ENCODE measurements at regions not wholly inside any gene's neighbourhood (a gene's known extent, or its start where the extent isn't known, plus 50 kb on each side); places are given as distances from the start of the nearest gene placed in this dataset.
"Not testable (repeated sequence)": the region's sequence is repeated elsewhere in the genome, so short reads cannot be mapped to it uniquely, and the experiment has no call there.

- DNase-seq, result no peak
Measured at GRCh38 chr6:48706310-48706709, 595.3 kb upstream of the PTCHD4 start.

- DNase-seq, result no peak
Measured at GRCh38 chr6:48701572-48701971, 590.6 kb upstream of the PTCHD4 start.

- DNase-seq, result no peak
Measured at GRCh38 chr6:48695872-48696271, 584.9 kb upstream of the PTCHD4 start.

DNA sequence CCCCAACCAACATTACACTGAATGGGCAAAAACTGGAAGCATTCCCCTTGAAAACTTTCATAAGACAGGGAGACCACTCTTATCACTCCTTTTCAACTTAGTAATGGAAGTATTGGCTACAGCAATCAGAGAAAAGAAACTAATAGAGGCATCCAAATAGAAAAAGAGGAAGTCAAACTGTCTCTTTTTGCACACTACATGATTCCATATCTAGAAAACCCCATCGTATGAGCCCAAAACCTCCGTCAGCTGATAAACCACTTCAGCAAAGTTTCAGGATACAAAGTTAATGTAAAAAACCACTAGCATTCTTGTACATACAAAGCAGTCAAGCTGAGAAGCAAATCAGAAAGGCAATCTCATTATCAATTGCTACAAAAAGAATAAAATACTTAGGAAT, 580.4 kb upstream of the PTCHD4 start:
- no peak for DNase-seq

DNA sequence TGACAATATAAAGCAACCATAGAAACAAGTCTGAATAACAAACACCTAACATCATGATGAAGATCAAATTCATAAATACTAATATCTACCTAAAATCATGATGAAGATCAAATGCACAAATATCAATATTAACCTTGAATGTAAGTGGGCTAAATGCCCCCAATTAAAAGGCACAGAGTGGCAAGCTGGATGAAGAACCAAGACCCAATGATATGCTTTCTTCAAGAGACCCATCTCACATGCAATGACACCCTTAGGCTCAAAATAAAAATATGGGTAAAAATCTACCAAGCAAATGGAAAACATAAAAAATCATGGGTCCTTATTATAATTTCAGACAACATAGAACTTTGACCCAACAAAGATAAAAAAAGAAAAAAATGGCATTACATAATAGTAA, 578.5 kb upstream of the PTCHD4 start:
- no peak for DNase-seq

GRCh38 chr6:48678390-48678789, 567.4 kb upstream of the PTCHD4 start:
- no peak for DNase-seq

DNA sequence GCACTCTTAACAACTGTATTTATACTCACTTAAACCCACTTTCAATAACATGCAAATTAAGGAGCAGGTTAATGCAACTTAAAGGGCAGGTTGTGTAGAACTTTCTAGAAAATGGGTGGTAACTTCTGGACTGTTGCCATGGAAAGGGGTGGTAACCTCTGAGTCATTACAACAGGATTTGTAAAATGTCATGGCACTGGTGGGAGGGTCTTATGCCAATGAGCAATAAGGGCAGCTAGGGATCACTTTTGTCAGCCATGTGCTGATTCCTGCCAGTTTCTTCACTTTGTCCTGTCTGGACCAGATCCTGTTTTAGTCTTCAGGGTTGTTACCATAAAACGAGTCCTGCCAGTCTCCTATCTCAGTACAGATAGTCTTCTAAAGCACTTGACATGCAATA, 560.5 kb upstream of the PTCHD4 start:
- DNase-seq, result no peak

DNA sequence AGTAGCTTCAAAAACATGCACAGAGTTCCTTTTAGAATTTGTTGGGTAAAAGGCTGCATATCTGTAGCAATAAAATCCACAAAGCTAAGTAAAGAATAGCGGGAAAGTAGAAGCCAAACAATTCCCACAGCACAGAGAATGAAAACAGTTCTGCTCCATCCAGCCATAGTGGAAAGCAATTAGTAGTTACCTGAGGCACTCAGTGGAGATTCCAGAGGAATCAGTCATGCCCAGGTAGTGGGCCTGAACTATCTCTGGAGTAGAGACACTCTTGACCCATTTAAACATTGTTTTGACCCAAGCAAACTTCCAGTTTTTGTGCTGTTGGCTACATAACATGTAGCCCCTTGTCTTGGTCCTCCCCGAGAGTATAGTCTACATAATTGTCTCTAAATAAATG, 559.5 kb upstream of the PTCHD4 start:
- no peak for DNase-seq

GRCh38 chr6:48667797-48668196, 556.8 kb upstream of the PTCHD4 start:
- no peak for DNase-seq

DNA sequence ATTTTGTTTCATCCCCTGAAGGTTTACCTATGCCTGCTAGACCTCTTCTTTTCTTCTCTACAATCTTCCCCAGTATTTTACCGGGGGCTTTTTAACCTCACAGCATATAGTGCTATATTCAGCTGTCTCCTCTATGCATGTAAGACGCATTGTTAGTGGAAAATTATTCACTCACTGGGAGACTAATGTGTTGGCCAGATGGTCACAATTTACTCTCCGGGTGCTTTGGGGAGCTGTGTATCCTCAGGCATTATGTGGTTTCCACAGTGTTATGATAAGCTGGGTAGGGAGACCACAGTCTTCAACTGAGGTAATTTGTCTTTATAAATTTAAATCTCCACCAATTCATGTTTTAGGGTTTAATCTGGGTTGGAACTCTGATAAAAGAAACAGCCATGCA, 553.8 kb upstream of the PTCHD4 start:
- no peak for DNase-seq

DNA sequence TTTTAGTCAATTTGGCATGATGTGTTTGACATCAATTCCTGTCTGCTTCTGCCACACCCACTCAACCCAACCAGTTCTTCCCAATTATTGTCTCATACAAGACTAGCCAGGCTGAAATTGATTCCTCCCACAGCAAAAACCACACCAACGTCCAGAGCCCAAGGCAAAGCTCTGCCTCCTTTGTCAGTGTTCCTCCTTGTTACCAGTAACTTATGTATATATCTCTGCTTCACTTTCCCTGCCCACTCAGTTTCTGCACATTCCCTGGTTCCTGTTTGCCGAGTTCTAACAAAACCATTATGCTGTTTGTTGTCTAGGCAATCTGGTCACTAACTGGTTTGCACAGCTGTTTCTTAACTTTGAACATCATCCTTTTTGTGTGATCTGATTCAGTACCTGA, 547.9 kb upstream of the PTCHD4 start:
- no peak for DNase-seq

- DNase-seq, result no peak
Measured at GRCh38 chr6:48641544-48641943, 530.5 kb upstream of the PTCHD4 start.

DNA sequence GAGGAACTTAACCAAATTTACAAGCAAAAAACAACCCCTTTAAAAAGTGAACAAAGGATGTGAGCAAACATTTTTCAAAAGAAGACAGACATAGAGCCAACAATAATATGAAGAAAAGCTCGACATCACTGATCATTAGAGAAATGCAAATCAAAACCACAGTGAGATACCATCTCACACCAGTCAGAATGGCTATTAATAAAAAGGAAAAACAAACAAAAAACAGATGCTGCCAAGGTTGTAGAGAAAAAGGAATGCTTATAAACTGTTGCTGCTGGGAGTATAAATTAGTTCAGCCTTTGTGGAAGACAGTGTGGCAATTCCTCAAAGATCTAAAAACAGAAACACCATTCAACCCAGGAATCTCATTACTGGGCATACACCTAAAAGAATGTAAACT, 527.8 kb upstream of the PTCHD4 start:
- not testable (repeated sequence) for DNase-seq

- no peak for DNase-seq
Measured at GRCh38 chr6:48630511-48630910, 519.5 kb upstream of the PTCHD4 start.

DNA sequence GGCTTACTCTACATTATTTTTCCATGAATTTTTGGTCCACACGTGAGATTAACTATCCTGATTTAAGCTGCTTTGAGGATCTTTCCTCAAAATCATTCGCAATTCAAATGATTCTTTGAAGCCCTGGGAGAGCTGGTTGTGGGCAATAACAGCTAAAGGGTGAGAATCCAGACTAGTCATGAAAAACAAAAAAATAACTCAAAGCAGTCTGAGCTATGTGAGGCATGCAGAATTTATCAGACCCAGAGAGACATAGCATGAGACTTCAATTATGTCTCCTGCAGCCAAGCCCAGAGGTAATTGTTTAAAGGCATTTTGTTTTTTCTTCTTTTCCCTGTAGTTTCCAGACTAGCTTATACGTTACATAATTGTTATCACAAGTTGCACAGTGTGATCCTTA, 517.3 kb upstream of the PTCHD4 start:
- DNase-seq, result no peak

GRCh38 chr6:48626421-48626820, 515.4 kb upstream of the PTCHD4 start:
- DNase-seq, result no peak

- no peak for DNase-seq
Measured at GRCh38 chr6:48624631-48625030, 513.6 kb upstream of the PTCHD4 start.

- DNase-seq, result no peak
Measured at GRCh38 chr6:48619771-48620170, 508.8 kb upstream of the PTCHD4 start.

- no peak for DNase-seq
Measured at GRCh38 chr6:48615041-48615440, 504.0 kb upstream of the PTCHD4 start.

DNA sequence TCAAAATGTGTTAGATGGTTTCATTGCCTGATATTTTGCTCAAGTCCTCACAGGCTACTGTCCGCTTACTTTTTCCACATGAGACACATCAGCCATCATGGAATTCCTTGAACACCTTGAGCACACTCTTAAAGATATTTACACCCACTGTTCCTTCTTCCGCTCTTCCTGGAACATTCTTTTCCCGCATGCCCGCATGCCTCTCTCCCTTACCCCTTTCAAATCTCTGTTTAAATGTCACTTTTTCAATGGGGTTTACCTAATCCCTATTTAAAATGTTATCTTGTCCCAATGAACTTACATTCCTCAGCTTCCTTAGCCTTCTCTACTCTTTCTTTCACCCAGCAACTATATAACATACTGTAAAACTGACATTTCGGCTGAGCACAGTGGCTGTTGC, 503.3 kb upstream of the PTCHD4 start:
- no peak for DNase-seq

- DNase-seq, result no peak
Measured at GRCh38 chr6:48613231-48613949, 502.4 kb upstream of the PTCHD4 start.

- DNase-seq, result no peak
Measured at GRCh38 chr6:48611332-48611731, 500.3 kb upstream of the PTCHD4 start.

DNA sequence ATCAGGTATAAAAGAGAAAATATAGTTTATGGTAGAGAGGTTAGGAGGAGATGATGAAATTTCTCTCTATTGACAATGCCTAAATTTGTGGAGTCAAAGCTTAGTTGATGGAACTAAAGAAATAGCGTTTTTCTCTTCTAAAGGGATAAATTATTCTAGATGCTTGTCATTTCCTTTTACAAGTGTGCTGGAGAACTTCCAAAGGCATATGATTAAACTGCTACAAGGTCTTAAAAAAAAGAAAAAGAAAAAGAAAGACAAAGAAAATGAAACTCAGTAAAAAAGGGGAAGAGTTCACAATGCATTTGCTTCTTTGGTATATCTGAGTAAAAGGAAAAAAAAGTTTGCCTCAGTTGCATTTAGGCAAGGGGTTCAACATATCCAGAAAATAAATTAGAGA, 499.8 kb upstream of the PTCHD4 start:
- no peak for DNase-seq

- DNase-seq, result no peak
Measured at GRCh38 chr6:48606618-48607017, 495.6 kb upstream of the PTCHD4 start.

- DNase-seq, result no peak
Measured at GRCh38 chr6:48597951-48598350, 487.0 kb upstream of the PTCHD4 start.

GRCh38 chr6:48596830-48597229, 485.8 kb upstream of the PTCHD4 start:
- DNase-seq, result no peak

All from NCI-H510A treated with DMSO at 0.1 percent for 48 hours (cell line).